Neural progenitor cell (in vitro differentiated cells): ENCODE measurements at regions not wholly inside any gene's neighbourhood (a gene's known extent, or its start where the extent isn't known, plus 50 kb on each side); places are given as distances from the start of the nearest gene placed in this dataset.
"Not testable (repeated sequence)": the region's sequence is repeated elsewhere in the genome, so short reads cannot be mapped to it uniquely, and the experiment has no call there.

ENCODE experiments used
- EZH2 ChIP-seq: fragments of 200-600 bp; sonication (generic); IDR thresholded peaks from 2 replicates; pipeline ENCODE4 v1.6.1; 2017; ENCODE audit warnings: antibody characterized with exemption, mild to moderate bottlenecking, moderate library complexity
- EZH2phosphoT487 ChIP-seq: fragments of 200-600 bp; sonication (generic); IDR thresholded peaks from 2 replicates; pipeline ENCODE4 v1.6.1; 2017; ENCODE audit warnings: antibody characterized with exemption
- TF ChIP-seq, protein P1 (sequence below): fragments of 200-600 bp; sonication (generic); IDR thresholded peaks from 2 replicates; pipeline ENCODE4 v1.5.1; 2017; ENCODE audit warnings: antibody characterized with exemption, mild to moderate bottlenecking

DNA sequence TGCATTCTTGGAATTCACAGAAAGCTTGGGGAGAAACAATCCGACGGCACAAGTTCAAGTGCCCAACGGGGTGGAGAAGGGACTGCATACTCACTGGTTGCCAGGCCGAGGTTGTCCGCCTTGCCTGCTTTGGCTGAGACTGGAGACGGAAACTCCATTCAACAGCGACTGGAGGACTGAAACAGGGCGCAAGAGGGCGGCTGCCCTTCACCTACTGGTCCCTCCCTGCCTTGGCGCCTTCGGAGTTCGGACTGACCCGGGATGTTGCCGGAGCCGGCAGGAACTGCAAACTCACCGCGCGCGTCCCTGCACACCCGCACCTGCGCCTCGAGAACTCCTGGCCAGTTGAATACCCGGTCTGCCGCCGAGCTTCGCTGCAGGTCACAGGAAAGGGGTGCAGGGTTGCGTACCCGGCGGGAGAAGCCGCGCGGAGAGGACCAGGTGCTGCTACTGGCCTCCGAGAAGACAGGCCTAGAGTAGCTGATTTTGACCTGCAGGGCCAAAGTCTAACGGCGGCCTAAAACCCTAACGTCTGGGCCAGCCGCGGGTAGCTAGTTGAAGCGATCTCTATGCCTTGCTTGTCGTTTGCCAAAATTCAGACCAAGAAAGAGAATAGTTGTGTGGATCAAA is 132.9 kb downstream of the FAM72B start:
- TF ChIP-seq, protein P1, sequence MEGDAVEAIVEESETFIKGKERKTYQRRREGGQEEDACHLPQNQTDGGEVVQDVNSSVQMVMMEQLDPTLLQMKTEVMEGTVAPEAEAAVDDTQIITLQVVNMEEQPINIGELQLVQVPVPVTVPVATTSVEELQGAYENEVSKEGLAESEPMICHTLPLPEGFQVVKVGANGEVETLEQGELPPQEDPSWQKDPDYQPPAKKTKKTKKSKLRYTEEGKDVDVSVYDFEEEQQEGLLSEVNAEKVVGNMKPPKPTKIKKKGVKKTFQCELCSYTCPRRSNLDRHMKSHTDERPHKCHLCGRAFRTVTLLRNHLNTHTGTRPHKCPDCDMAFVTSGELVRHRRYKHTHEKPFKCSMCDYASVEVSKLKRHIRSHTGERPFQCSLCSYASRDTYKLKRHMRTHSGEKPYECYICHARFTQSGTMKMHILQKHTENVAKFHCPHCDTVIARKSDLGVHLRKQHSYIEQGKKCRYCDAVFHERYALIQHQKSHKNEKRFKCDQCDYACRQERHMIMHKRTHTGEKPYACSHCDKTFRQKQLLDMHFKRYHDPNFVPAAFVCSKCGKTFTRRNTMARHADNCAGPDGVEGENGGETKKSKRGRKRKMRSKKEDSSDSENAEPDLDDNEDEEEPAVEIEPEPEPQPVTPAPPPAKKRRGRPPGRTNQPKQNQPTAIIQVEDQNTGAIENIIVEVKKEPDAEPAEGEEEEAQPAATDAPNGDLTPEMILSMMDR = not testable (repeated sequence)
- TF ChIP-seq EZH2 (peak; percentile 66), EZH2phosphoT487 (peak; percentile 57)
